ENCODE measurements at regions not wholly inside any gene's neighbourhood (a gene's known extent, or its start where the extent isn't known, plus 50 kb on each side); places are given as distances from the start of the nearest gene placed in this dataset.

DNA sequence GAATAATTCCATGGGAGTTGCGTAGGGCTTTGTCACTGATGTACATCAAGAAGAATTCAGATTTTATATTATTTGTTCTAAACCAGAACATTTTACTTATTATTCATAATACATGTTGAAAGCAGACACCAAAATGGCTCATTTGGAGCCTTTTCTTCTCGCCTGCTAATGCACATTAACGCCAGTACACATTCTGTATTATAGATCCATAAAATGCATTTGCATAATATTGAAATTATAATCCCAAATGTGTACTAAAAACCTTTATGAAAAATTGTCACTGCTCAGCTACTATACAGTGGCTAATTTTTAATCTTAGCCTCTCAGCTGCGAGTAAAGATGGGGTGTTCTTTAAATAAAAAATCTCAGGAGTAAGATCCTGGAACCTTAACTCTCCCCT is 452.2 kb upstream of the HNRNPA3 start:
- TF ChIP-seq, protein P1, sequence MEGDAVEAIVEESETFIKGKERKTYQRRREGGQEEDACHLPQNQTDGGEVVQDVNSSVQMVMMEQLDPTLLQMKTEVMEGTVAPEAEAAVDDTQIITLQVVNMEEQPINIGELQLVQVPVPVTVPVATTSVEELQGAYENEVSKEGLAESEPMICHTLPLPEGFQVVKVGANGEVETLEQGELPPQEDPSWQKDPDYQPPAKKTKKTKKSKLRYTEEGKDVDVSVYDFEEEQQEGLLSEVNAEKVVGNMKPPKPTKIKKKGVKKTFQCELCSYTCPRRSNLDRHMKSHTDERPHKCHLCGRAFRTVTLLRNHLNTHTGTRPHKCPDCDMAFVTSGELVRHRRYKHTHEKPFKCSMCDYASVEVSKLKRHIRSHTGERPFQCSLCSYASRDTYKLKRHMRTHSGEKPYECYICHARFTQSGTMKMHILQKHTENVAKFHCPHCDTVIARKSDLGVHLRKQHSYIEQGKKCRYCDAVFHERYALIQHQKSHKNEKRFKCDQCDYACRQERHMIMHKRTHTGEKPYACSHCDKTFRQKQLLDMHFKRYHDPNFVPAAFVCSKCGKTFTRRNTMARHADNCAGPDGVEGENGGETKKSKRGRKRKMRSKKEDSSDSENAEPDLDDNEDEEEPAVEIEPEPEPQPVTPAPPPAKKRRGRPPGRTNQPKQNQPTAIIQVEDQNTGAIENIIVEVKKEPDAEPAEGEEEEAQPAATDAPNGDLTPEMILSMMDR (conservative IDR thresholded peaks at IDR 0.05; ENCODE audit: low read depth), result no peak
- POLR2A ChIA-PET (ENCODE audit: low non-redundant PET), result no interaction called here
- H3K27ac ChIP-seq, result no peak overlapping the region
- no peak for DNase-seq (ENCODE audit: low spot score)
- CTCF ChIA-PET, result no interaction called here

DNA sequence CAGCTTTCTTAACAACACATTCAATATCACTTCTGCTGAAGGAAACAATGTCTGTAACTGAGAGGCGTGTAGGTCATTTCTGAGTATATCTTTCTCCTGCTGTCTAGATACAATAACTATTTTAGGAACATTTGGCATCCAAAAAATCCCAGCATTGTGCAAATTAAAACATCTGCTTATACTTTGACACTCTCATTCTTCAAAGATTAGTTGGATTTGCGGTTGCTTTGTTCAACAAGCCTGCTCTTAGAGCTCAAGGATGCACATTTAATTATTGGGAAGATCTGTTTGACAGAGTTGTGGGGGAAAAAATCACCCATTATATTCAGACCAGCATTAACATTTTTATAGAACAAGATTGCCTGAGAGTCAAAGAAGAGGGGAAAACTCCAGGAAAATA is 449.5 kb upstream of the HNRNPA3 start:
- CTCF ChIA-PET, result interaction anchor here (0.6 to 0.7 kb wide), 2 partner anchors 149 to 651 kb away, joined by 3 read pairs; no protein-coding TSS in a partner anchor
- POLR2A ChIA-PET (ENCODE audit: low non-redundant PET), result no interaction called here
- no peak for DNase-seq (ENCODE audit: low spot score)
- H3K27ac ChIP-seq, result no peak overlapping the region
- TF ChIP-seq, protein P1 (conservative IDR thresholded peaks at IDR 0.05; ENCODE audit: low read depth), result no peak

DNA sequence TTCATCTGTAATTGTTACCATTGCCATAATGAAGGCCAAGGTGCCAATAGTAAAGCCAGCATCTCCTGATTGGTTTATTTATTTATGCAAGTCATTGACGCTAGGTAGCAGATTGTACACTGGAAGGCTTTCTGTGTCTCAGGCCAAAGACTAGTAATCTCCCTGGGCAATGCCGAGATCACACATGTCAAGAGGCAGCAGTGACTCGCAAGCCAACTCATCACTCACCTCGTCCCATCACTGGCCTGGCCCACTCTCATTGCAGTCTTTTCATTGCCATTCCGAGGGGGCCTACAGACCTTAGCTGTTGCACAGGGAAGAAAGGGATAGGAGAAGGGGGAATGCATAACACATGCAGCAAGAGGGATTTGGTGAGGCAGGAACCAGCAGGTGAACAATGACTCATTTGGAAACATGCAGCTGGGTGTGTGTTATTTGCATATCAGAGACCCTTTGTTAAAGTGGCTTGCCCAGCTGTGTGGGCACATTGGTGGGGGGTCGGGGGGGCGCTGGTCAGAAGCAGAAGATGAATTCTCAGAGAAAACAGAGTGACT is 448.7 kb upstream of the HNRNPA3 start:
- TF ChIP-seq, protein P1 (conservative IDR thresholded peaks at IDR 0.05; ENCODE audit: low read depth), result no peak

DNA sequence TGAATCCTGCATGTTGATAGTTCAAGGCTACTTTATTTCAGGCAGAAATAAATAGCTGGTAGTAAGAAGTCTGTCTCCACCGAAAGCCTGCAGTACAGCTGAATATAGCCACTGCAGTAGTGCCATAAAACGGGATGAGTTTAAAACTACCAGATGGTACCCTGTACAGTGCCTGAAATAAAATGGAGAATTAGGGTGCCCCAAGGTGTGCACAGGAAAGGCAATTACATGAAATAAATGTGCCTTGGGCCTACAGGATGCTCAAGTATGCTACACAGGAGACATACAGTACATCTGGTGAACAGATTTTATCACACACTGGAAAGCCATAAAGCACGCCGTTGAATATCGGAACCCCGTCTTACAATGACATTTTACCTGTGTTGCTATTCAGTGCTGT is 447.7 kb upstream of the HNRNPA3 start:
- POLR2A ChIA-PET (ENCODE audit: low non-redundant PET), result no interaction called here
- TF ChIP-seq, protein P1 (conservative IDR thresholded peaks at IDR 0.05; ENCODE audit: low read depth), result no peak
- CTCF ChIA-PET, result no interaction called here
- no peak for DNase-seq (ENCODE audit: low spot score)
- no peak overlapping the region for H3K27ac ChIP-seq

More for the DNA sequence above, 448.7 kb upstream of the HNRNPA3 start:
- POLR2A ChIA-PET (ENCODE audit: low non-redundant PET), result no interaction called here
- DNase-seq (ENCODE audit: low spot score), result no peak
- no peak overlapping the region for H3K27ac ChIP-seq
- CTCF ChIA-PET, result interaction anchor here (0.6 kb wide), 1 partner anchor 652 kb away, joined by 3 read pairs; no protein-coding TSS in a partner anchor

DNA sequence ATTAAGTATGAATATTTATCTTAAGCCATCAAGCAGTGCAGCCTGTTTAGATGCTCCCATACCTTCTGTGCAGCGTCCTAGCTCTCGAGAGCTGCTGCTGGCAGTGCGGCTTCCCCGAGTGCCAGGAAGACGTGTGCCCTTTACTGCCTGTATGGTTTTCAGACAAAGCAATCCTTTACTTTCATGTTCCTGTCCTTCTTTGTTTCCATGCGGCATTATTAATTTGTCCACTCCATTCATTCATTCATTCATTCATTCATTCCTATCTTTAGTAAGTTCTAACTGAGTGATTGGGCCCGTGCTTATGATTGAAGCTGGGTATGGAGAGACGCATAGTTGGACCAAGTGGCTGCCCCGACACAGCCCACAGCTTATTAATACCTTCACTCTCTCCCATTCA is 446.6 kb upstream of the HNRNPA3 start:
- CTCF ChIA-PET, result no interaction called here
- POLR2A ChIA-PET (ENCODE audit: low non-redundant PET), result no interaction called here
- no peak for DNase-seq (ENCODE audit: low spot score)
- no peak overlapping the region for H3K27ac ChIP-seq
- TF ChIP-seq, protein P1 (conservative IDR thresholded peaks at IDR 0.05; ENCODE audit: low read depth), result no peak

DNA sequence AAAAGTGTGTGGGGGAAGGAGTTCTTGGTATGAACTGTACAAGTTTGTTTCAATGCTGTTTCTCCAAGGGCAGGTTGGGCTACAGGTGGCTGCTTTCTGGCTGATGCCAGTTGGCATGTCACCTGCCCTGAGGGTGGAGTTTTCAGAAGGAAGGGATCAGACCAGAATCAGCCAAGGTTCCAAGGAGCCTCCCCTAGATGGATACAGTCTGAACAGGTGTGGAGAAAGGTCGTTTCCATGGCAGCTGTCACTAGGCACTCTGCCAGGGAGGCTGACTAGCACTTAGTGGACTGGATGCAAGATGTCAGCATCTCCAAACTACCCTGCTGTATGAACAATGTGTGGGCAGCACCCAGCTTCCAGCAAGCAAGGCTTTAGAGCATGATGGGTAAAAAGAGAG is 444.4 kb upstream of the HNRNPA3 start:
- TF ChIP-seq, protein P1 (conservative IDR thresholded peaks at IDR 0.05; ENCODE audit: low read depth), result no peak
- DNase-seq (ENCODE audit: low spot score), result no peak
- no peak overlapping the region for H3K27ac ChIP-seq
- POLR2A ChIA-PET (ENCODE audit: low non-redundant PET), result no interaction called here
- CTCF ChIA-PET, result no interaction called here

Data from RWPE1 (cell line).